ENCODE measurements at regions not wholly inside any gene's neighbourhood (a gene's known extent, or its start where the extent isn't known, plus 50 kb on each side); places are given as distances from the start of the nearest gene placed in this dataset.
"Not testable (repeated sequence)": the region's sequence is repeated elsewhere in the genome, so short reads cannot be mapped to it uniquely, and the experiment has no call there.

DNA sequence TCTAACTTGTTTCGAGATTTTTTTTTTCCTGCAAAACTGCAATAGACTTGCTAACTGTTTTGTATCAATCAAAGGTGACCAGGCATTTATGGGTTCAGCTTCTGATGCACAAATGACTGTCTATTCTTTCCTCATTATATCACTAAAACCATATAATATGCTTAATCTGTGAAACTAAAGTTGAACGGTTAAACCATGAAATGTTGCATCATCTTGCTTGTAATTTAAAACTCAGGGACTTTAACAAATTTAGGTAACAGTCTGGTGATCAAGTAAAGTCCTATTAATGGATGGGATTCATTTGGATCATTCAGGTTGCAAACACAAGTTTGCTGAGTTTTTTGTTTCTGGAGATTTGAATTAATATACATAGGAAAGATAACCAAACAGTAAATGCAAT is 232.0 kb upstream of the LUZP2 start:
- H3K27ac ChIP-seq: no peak overlapping the region
- TF ChIP-seq ZFX (IDR thresholded peaks at IDR 0.05; ENCODE audit: borderline replicate concordance): no peak
- TF ChIP-seq, protein P1, sequence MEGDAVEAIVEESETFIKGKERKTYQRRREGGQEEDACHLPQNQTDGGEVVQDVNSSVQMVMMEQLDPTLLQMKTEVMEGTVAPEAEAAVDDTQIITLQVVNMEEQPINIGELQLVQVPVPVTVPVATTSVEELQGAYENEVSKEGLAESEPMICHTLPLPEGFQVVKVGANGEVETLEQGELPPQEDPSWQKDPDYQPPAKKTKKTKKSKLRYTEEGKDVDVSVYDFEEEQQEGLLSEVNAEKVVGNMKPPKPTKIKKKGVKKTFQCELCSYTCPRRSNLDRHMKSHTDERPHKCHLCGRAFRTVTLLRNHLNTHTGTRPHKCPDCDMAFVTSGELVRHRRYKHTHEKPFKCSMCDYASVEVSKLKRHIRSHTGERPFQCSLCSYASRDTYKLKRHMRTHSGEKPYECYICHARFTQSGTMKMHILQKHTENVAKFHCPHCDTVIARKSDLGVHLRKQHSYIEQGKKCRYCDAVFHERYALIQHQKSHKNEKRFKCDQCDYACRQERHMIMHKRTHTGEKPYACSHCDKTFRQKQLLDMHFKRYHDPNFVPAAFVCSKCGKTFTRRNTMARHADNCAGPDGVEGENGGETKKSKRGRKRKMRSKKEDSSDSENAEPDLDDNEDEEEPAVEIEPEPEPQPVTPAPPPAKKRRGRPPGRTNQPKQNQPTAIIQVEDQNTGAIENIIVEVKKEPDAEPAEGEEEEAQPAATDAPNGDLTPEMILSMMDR (IDR thresholded peaks at IDR 0.05): no peak

- TF ChIP-seq ZFX (IDR thresholded peaks at IDR 0.05; ENCODE audit: borderline replicate concordance): no peak
- TF ChIP-seq, protein P1 (IDR thresholded peaks at IDR 0.05): no peak
- no peak overlapping the region for H3K27ac ChIP-seq
Observed at GRCh38 chr11:24267014-24267413, 229.8 kb upstream of the LUZP2 start.

DNA sequence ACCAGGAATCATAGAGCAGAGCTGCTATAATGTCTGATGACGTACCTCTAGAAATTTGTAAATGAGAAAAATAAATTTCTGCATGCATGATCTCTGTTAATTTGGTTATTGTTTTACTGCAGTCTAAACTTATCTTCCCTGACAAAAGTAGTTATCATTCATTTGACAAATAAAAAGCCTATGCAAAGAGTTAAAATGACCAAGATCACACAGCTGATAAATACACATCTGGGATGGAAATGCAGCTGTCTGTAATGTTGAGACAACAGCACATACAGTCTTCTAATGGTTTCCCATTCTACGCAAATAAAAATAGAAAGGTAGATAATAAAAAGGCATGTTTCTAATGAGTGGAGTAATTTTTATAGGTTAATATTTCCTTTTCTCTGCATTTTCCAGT is 225.1 kb upstream of the LUZP2 start:
- TF ChIP-seq ZFX (IDR thresholded peaks at IDR 0.05; ENCODE audit: borderline replicate concordance): no peak
- TF ChIP-seq, protein P1 (IDR thresholded peaks at IDR 0.05): no peak
- no peak overlapping the region for H3K27ac ChIP-seq

DNA sequence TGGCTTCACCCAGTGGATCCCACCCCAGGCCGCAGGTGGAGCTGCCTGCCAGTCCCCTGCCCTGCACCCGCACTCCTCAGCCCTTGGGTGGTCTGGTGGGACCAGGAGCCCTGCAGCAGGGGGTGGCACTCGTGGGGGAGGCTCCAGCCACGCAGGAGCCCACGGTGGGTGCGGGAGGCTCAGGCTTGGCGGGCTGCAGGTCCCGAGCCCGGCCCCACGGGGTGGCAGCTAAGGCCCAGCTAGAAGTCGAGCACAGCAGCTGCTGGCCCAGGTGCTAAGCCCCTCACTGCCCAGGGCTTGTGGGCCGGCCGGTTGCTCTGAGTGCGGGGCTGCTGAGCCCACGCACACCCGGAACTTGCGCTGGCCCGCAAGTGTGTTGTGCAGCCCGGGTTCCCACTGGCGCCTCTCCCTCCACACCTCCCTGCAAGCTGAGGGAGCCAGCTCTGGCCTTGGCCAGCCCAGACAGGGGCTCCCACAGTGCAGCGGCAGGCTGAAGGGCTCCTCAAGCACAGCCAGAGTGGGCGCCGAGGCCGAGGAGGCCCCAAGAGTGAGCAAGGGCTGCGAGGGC is 222.6 kb upstream of the LUZP2 start:
- not testable (repeated sequence) for H3K27ac ChIP-seq

DNA sequence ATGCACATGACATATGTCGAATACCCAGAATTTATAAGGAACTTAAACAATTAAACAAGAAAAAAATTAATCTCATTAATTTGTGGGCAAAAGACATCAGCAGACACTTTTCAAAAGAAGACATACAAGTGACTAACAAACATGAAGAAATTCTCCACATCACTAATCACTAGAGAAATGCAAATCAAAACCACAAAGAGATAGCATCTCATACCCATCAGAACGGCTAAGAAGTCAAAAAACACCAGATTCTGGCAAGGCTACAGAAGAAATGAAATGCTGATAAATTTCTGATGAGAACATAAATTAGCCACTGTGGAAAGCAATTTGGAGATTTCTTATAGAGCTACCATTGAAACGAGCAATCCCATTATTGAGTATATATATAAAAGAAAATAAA is 210.6 kb upstream of the LUZP2 start:
- H3K27ac ChIP-seq: no peak overlapping the region
- TF ChIP-seq, protein P1 (IDR thresholded peaks at IDR 0.05): no peak
- no peak for TF ChIP-seq ZFX (IDR thresholded peaks at IDR 0.05; ENCODE audit: borderline replicate concordance)

DNA sequence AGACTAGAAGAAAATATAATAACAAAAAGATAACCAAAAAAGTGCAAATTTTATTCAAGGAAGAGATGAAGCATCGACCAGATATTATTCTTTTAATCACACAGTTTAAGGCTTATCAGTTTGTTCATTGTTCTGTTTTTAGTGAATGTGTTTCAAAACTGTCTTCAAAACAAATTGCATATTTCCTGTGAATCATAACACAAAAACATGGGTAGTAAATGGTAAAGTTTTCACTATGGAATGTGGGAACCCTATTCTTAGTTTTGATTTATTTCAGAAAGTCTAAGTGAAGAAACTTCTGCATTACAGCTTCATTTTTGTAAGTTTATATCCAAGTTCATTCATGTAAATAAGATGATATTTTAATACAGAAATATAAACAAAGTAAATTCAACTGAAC is 207.6 kb upstream of the LUZP2 start:
- TF ChIP-seq, protein P1 (IDR thresholded peaks at IDR 0.05): no peak
- no peak for TF ChIP-seq ZFX (IDR thresholded peaks at IDR 0.05; ENCODE audit: borderline replicate concordance)
- H3K27ac ChIP-seq: no peak overlapping the region

DNA sequence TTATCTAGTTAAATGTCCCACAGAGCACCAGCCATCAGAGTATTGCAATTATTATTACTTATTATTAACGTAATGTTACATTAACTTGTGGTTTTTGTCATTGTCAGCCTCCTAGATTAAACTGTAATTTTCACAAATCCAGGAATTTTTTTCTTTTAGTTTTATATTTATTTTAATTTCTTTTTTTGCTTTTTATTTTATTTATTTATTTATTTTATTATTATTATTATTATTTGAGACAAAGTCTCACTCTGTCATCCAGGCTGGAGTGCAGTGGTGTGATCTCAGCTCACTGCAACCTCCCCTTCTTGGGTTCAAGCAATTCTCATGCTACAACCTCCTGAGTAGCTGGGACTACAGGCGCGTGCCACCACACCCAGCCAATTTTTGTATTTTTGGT is 202.9 kb upstream of the LUZP2 start:
- no peak for TF ChIP-seq ZFX (IDR thresholded peaks at IDR 0.05; ENCODE audit: borderline replicate concordance)
- TF ChIP-seq, protein P1 (IDR thresholded peaks at IDR 0.05): no peak
- H3K27ac ChIP-seq: no peak overlapping the region

GRCh38 chr11:24295360-24295759 is 201.5 kb upstream of the LUZP2 start:
- no peak overlapping the region for H3K27ac ChIP-seq
- TF ChIP-seq ZFX (IDR thresholded peaks at IDR 0.05; ENCODE audit: borderline replicate concordance): no peak
- TF ChIP-seq, protein P1 (IDR thresholded peaks at IDR 0.05): no peak
